ENCODE measurements at regions not wholly inside any gene's neighbourhood (a gene's known extent, or its start where the extent isn't known, plus 50 kb on each side); places are given as distances from the start of the nearest gene placed in this dataset.
"Not testable (repeated sequence)": the region's sequence is repeated elsewhere in the genome, so short reads cannot be mapped to it uniquely, and the experiment has no call there.

DNA sequence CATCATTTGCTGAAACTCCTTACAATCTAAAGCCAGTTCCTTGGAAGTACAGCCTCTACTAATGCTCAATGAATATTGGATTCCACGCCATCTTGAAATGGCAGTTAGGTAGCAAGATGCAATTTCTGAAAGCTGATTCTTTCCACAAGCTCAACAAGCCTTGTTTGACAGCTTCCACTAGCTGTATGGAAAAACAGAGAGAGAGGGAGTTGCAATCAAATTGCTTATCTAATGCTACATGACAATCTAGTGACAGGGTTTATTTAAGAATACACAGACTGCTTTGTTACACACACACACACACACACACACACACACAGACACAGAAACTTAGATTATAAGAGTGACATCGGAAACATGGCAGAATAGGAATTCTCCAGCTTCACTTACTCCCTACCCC, 288.4 kb upstream of the DEPDC1 start:
- DNase-seq (ENCODE audit: low spot score), result no peak

DNA sequence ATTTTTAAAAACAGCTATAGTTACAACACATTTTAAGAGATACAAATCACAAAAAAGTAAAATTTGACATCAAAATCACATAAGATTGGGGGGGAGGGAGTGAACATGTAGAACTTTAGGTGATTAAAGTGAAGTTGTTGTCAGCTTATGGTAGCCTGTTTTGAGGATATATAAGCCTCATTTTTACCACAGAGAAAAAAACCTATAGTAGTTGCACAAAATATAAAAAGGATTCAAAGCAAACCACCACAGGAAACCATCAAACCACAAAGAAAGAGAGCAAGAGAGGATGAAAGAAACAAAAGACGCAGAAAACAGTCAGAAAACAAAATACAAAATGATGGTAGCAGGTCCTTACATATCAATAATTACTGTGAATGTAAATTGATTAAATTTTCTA, 291.9 kb upstream of the DEPDC1 start:
- no peak for DNase-seq (ENCODE audit: low spot score)

DNA sequence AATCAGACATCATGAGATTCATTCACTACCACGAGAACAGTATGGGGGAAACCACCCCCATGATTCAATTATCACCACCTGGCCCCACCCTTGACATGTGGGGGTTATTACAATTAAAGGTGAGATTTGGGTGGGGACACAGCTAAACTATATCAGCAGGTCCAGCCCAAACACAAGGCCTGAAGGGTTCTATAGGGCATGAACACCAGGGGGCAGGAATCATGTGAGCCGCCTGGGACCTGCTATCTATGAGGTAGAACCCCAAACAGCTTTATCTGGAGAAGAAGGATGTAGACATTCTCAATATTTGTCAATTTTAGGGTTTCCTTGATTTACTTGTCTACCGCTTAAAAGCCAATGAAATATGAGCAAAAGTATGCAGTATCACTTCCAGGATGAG, 294.9 kb upstream of the DEPDC1 start:
- DNase-seq (ENCODE audit: low spot score), result no peak

DNA sequence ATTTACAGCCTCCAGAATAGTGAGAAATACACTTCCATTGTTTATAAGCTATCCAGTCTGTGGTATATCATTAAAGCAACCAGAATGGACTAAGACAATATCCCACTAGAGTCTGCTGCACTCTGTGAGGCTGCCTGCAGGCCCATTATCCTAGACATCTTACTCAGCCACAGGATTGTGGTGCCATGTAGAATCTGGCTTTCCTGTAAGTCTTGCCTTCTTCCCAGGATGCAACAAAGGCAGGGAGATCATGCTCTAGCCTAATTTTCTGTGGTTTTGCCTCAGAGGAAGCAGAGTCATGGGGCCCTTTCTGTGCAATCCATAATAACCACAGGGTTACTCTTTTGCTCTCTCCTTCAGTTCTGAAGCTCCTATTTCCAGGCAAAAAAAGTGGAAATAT, 299.1 kb upstream of the DEPDC1 start:
- DNase-seq (ENCODE audit: low spot score), result no peak

DNA sequence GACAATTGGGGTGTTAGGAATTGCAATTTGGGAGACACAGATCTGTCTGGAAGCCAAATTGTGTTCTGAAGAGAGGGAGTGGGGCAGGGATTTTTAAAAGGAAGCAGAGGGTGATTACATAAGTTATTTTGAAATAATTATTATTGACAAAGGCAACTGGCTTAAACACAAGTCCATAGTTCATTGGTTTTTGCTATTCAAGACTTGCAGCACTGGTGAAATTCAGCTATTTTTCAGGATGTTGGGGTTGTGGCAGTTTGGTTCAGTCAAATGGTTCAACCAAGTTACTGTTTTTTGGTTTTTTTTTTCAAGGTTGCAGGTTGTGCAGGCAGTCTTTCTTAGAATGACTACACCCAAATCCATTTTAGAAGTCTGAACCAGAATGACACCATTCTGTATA, 300.0 kb upstream of the DEPDC1 start:
- DNase-seq (ENCODE audit: low spot score), result no peak

DNA sequence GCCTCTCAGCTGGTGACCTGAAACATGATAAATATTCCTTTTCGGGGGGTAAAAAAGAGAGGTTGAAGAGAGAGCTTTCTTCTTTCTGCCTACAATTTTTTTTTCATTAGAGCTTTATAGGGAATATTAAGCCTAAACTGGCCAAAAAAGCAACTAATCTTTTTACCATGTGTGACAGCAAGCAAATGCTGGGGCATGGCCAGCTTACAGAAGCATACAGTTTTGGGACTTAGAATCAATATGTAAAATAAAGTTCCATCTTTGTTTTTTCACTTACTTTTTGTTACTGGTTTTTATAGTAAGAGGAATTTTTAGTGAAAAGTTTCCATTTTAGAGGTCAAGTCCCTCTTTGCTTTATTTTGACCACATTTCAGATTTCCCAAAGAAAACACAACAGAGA, 301.2 kb upstream of the DEPDC1 start:
- DNase-seq (ENCODE audit: low spot score), result no peak

DNA sequence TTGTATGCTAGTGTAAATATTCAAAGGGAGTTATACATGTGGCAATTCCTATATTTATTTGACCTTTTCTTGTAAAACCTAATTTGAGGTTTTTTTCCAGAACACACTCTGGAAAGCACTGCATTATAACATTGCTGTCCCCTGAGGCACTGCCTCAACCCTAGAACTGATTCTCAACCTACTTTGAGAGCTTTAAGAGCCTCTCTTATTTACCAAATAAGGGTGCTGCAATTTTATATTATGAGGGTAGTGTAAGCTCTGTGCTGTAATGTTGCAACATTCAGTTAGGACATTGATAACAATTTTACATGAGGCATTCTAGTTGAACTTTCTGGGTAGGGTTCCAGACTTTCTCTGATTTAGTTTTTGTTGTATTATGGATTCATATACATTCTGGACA, 302.2 kb upstream of the DEPDC1 start:
- DNase-seq (ENCODE audit: low spot score), result no peak

DNA sequence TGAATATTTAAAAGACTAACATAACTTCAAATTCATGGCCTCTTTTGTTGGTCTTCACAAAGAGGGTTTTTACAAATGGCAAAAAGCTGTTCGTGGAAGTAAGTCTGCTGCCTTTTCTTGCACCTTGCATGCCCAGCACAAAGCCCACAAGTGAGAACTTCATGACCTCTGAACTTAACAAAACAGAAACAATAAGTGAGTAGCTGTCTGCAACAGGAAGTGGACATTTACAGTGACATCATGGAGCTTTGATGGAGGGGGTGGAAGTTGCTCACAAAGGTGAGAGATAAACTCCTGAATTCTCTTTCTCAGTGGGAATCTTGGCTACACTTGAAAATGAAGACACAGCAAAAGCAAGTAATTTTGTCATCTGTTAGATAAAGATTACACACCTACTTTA, 303.3 kb upstream of the DEPDC1 start:
- no peak for DNase-seq (ENCODE audit: low spot score)

DNA sequence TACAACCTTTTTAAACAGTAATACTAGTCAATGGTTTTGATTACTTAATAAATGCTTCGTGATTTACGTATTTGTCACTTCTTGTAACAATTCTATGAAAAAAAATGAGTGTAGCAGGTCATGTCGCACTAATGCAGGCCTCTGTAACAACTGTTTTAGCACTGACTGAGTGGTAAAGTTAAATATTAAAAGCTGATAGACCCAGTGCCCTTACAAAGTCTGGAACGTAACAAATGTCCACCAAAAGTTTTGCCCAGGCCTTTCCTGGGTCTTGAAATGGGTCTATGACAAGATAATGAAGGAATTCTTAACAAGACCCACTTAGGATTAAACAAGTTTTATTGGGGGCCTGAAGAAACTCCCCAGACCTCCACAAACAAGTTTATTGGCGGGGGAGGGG, 304.6 kb upstream of the DEPDC1 start:
- DNase-seq (ENCODE audit: low spot score), result no peak

DNA sequence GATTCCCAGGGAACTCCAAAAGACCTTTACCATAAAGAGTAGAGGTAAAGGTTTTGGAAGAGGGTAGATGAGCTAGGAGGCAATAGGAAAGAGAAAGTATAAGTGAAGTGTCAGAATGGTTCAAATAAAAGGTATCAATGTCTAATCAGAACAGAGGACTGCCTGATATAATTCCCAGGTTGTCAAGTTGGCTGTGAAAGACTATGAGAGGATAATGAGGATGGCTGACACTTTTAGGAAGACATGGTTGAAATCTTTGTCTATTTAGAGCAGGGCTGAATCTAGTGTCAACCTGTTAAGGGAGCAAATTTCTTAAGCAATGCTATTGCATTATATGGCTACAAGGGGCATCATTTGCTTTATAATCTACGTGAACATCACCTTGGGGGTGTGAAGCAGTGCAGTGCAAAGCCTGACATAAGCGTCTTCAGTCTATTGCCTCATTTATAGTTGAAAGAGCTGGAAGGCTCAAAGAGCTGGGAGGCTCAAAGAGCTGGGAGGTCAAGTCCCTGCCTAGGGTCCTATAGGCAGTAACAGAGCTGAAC, 308.3 kb upstream of the DEPDC1 start:
- no peak for DNase-seq (ENCODE audit: low spot score)

DNA sequence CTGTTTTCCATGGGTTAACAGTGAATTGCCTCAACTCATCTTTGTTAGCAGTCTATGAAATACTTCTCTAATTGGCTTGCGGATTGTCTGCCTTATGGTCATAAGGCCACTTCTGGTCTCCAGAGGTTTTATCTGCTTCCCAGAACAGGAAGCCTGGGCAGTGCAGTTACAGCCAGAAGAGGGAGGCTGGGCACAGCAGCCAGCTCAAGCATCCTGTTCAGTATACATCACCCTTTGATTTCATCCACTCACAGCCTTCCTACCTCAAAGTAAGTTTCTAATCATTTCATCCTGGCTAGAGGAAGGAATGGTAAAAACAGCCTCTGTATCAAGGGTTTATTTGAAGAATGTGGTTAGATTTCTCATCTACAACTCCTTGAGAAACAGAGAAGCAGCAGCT, 311.5 kb upstream of the DEPDC1 start:
- no peak for DNase-seq (ENCODE audit: low spot score)

DNA sequence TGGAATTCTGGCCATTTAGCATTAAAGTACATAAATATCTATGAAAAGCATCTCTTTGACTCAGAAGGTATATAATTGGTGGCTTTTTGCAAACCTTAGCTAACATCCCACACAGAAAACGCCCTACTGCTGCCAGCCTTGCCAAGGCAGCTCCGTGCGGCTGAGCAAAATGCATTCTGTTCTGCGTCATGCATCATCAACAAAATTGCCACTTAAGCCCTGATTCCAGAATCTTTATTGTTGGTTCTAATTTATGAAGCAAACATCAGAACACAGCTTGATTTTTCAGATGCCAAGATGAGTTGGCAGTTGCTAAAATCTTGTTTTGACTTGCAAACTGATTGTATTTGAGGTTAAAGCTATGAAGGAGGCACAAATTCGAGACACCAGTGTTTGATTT, 314.9 kb upstream of the DEPDC1 start:
- DNase-seq (ENCODE audit: low spot score), result no peak

DNA sequence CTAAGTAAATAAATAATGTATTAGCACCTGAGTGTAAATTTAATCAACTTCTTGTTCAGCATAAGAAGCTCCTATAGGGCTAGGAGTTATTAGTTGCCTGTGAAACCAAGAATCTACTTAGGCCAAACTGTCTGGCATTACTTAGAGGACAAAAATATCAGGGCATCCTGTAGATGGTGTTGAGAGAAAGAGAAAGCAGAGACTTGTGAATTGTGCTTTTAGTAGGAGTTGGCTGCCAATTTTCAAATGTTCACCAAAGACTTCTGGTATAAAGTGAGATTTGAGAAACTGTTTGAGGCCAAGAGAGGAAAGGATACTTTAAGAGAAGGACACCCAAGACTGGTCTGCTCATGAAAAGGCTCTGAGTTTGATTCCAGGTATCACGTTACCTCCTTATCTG, 315.5 kb upstream of the DEPDC1 start:
- DNase-seq (ENCODE audit: low spot score), result no peak

DNA sequence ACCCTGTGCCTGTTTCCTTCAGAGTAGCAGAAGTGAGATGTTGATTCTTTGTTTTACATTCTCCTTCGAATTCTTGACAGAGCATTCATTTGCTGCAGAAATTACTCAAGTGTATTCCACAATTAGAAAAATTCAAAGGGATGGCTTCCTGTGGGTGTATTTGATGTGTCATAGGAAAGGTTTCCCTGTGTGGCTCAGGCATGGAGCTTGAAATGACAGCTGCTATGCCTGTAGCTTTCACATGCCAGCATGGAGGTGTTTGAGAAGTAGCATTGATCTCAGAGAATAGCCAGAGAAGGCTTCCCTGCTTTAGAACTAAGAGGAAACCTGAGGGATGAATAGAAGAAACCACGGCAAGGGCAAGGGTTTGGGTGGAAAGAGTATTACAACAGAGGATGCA, 317.2 kb upstream of the DEPDC1 start:
- no peak for DNase-seq (ENCODE audit: low spot score)

DNA sequence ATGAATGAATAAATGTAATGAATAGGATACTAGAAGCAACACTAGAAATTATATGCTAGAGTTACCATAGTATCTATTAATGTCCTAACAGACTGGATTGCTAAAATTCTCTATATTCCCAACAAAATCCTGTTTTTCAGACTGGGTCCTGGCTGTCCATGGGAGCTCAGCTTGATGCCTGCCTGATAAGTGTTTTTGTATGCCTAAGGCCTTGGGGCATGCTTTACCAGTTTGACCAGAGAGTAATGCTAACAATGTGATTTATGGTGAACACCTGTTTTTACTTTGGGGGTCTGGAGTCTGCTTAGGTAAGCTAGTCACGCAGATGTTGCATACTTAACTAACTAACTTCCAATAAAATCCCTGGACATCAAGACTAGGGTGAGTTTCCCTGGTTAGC, 318.8 kb upstream of the DEPDC1 start:
- no peak for DNase-seq (ENCODE audit: low spot score)

DNA sequence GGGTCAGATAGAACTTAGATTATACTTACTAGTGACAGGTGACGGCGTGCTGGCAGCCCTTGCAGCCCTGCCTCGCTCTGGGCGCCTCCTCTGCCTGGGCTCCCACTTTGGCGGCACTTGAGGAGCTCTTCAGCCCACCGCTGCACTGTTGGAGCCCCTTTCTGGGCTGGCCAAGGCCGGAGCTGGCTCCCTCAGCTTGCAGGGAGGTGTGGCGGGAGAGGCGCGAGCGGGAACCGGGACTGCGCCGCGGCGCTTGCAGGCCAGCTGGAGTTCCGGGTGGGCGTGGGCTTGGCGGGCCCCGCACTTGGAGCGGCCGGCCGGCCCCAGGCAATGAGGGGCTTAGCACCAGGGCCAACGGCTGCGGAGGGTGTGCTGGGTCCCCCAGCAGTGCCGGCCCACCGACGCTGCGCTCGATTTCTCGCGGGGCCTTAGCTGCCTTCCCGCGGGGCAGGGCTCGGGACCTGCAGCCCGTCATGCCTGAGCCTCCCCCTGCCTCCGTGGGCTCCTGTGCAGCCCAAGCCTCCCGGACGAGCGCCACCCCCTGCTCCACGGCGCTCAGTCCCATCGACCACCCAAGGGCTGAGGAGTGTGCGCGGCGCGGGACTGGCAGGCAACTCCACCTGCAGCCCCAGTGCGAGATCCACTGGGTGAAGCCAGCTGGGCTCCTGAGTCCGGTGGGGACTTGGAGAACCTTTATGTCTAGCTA, 320.8 kb upstream of the DEPDC1 start:
- DNase-seq (ENCODE audit: low spot score), result not testable (repeated sequence)

DNA sequence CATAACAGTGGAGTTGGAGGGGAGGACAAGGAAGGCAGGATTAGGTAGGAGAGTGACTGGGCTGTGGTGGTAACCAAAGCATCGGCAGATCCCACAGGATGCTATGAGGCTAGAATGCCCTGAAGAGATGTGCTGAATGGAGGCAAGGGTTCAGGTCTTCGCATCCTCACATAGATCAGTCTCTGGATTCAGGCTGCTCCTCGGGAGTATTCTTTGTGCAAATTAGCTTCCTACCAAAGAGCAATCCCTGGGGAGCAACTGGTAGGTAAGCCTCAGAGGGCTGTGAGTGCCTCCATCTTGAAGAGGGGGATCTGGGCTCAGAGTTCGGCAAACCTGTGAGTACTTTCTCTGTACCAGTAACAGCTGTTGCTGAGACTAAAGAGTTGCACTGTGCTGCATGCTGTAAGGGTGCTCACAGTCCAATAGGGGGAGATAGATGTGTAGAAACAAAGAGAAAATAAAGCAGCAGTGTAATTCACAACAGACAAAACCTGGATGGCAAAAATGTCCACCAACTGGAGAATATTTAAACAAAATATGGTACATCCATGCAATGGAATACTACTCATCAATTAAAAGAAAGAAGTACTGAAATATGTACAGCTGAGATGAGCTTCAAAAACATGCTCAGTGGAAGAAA, 322.4 kb upstream of the DEPDC1 start:
- peak; percentile 5 for DNase-seq (ENCODE audit: low spot score)

DNA sequence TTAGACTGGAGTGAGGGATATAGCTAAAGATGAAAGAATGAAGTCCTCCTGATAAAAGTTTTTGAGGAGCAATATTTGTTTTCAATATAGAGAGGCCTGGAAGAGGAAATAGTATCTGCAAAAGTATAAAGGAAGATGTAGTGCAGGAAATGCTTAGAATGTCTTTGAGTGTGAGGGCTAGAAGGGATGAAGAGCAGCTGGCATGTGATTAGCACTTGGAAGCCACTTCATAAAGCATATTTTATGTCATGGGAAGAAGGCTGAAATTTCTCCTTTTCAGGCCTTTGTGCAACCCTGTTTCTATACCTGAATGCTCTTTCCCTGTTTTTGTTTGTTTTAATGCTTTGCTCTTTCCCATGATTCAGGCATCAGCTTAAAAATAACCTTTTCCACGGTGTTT, 323.3 kb upstream of the DEPDC1 start:
- DNase-seq (ENCODE audit: low spot score), result no peak

DNA sequence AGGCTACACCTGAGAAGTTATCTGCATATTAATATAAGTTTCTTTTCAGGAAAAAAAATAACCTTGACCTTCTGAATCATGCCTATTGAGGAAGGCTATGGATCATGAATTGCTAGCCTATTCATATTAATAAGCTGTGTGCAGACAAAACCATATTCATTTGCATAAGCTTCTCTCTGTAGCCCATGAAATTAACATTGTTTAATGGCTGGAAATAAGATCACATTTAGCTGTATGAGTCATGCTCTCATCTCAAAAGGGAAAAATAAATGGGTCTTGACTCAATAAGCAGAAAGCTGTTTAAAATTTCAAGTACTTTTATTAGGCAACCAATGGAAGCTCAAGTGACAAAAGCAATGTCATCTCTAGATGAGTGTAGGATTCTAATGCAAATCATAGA, 330.0 kb upstream of the DEPDC1 start:
- DNase-seq (ENCODE audit: low spot score), result no peak

DNA sequence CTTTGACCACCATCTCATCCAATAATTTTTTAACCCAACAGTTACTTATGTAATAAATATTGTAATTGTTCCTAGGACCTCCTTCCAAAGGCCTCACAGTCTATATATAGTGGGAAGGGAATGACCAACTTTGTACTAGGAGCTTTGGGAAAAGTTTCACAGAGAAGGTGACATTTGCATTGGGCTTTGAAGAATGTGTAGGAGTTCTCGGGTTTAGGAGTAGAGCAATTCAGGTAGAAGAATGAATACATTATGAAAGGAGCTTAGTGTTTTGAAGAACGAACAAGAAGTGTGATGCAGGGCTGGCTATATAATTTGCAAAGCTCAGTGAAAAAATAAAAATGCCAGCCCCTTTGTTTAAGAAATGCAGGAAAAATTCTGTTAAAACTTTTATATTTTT, 330.4 kb upstream of the DEPDC1 start:
- no peak for DNase-seq (ENCODE audit: low spot score)

DNA sequence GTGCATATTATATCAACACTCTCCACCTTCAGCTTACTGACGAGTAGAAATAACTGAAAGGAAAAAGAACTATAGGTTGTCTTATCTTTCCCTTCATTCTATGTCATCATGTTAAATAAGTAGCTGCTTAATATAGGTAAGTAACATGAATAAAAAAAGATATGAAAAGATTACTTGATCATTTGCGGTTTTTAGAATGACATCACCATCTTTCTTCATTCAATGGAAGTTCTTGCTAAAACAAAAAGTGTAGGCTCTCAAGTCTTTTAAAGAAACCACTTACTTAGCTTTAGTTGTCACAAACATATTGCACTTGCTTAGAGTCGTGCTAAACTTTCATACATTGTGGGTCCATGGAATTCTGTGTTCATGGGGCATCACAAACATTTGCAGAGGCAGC, 331.1 kb upstream of the DEPDC1 start:
- no peak for DNase-seq (ENCODE audit: low spot score)

DNA sequence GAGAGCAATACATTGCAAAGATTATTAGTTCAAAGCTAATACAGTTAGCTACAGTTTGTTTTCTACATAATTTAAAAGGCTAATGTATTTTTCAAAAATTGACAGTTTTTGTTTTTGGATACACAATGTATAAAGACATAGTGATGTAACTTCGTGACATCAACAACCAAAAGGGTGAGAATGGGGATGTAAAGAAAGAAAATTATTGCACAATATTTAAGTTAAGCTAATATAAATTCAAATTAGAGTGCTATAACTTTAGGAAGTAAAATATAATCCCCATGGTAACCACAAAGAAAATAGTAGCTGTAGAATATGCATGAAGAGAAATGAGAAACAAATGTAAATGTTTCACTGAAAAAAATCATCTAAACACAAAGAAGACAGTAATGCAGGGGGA, 334.4 kb upstream of the DEPDC1 start:
- DNase-seq (ENCODE audit: low spot score), result no peak

DNA sequence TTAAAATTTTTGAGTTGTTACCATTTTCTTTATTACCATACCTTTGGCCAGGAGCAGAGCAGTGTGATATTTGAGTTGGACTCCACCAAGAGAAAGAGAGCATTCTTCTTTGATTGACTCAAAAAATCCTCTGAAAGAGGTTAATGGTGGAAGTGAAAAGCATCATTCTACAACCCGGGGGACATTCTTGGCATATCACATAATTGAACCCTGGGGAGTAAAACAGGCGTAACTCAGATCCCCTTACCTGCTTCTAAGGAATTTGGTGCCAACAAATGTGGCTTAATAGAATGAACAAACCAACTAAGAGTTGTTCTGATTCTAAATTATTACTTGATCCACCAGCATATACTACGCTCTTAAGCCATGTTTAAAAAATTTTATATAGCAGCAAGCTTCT, 351.1 kb upstream of the DEPDC1 start:
- DNase-seq (ENCODE audit: low spot score), result no peak

DNA sequence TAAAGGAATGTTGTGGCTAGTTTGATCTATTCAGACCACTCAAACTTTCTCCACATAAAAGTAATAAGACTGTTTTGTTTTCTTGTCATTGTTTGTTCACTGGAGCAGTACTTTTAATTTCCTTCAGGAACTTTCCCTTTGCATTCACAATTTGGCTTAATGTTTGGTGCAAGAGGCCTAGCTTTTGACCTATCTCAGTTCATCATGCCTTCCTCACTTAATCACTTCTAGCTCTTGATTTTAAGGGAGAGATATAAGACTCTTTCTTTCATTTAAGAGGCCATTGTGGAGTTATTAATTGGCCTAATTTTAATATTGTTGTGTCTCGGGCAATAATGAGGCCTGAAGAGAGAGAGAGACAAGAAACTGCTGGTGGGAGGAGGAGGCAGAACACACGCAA, 371.7 kb upstream of the DEPDC1 start:
- no peak for DNase-seq (ENCODE audit: low spot score)
